Liver (tissue), 8 donors: ENCODE measurements at regions not wholly inside any gene's neighbourhood (a gene's known extent, or its start where the extent isn't known, plus 50 kb on each side); places are given as distances from the start of the nearest gene placed in this dataset.

Experiments used
- DNase-seq: peaks from one replicate; pipeline ENCODE4 v3.0.0-alpha.2; 2017; ENCODE audit warnings: low spot score
- H3K27ac ChIP-seq, 2 donors: one replicate each; pipeline ENCODE4 v1.7.0; 2013; ENCODE audit warnings: inconsistent platforms in 2 of 2, low read length in 2 of 2, control low read depth in 1 of 2, low read depth in 1 of 2, mild to moderate bottlenecking in 1 of 2
- H3K27me3 ChIP-seq, 4 donors: one replicate each; pipeline versions ENCODE4 v1.6.1 to v1.7.0; 2013; ENCODE audit warnings: low read length in 3 of 4, inconsistent platforms in 1 of 4, mild to moderate bottlenecking in 1 of 4, moderate library complexity in 1 of 4; ENCODE audit not compliant: control insufficient read depth in 4 of 4, insufficient read depth in 4 of 4
- H3K36me3 ChIP-seq, 4 donors: one replicate each; pipeline versions ENCODE4 v1.6.1 to v1.7.0; 2013; ENCODE audit warnings: low read length in 3 of 4, mild to moderate bottlenecking in 3 of 4, low read depth in 1 of 4, moderate library complexity in 1 of 4; ENCODE audit not compliant: control insufficient read depth in 4 of 4, insufficient read depth in 3 of 4
- H3K4me1 ChIP-seq, 4 donors: one replicate each; pipeline versions ENCODE4 v1.6.1 to v1.7.0; 2013; ENCODE audit warnings: low read length in 3 of 4, mild to moderate bottlenecking in 3 of 4, moderate library complexity in 1 of 4; ENCODE audit not compliant: control insufficient read depth in 4 of 4, insufficient read depth in 4 of 4
- H3K4me3 ChIP-seq, 3 donors: one replicate each; pipeline versions ENCODE4 v1.6.1 to v1.7.0; 2013; ENCODE audit warnings: low read length in 3 of 3, control low read depth in 1 of 3, low read depth in 1 of 3, mild to moderate bottlenecking in 1 of 3
- H3K9ac ChIP-seq, 2 donors: one replicate each; pipeline ENCODE4 v1.7.0; 2013; ENCODE audit warnings: low read length in 2 of 2, mild to moderate bottlenecking in 2 of 2, moderate library complexity in 2 of 2, control low read depth in 1 of 2, low read depth in 1 of 2
- H3K9me3 ChIP-seq, 4 donors: one replicate each; pipeline versions ENCODE4 v1.6.1 to v1.7.0; 2013; ENCODE audit warnings: low read length in 3 of 4; ENCODE audit not compliant: control insufficient read depth in 4 of 4
- EGR1 ChIP-seq, 2 donors: IDR thresholded peaks; 2 replicates each; pipeline ENCODE4 v1.6.1; 2016 to 2018; ENCODE audit warnings: antibody characterized with exemption in 2 of 2, low read depth in 2 of 2
- FOXA2 ChIP-seq: IDR thresholded peaks from 2 replicates; pipeline ENCODE4 v1.6.1; 2016; ENCODE audit warnings: antibody characterized with exemption
- GABPA ChIP-seq, 2 donors: IDR thresholded peaks in 1 of 2; conservative IDR thresholded peaks in 1 of 2; 2 replicates each; pipeline ENCODE4 v1.6.1; 2016; ENCODE audit warnings: antibody characterized with exemption in 2 of 2, mild to moderate bottlenecking in 1 of 2, moderate library complexity in 1 of 2
- HNF4A ChIP-seq, 2 donors: conservative IDR thresholded peaks; 2 replicates each; pipeline ENCODE4 v1.6.1; 2016; ENCODE audit warnings: antibody characterized with exemption in 2 of 2, mild to moderate bottlenecking in 2 of 2
- HNF4G ChIP-seq: IDR thresholded peaks from 2 replicates; pipeline ENCODE4 v1.6.1; 2016; ENCODE audit warnings: antibody characterized with exemption
- JUND ChIP-seq, 2 donors: IDR thresholded peaks; 2 replicates each; pipeline ENCODE4 v1.6.1; 2016; ENCODE audit warnings: antibody characterized with exemption in 2 of 2
- MAX ChIP-seq: IDR thresholded peaks from 2 replicates; pipeline ENCODE4 v1.6.1; 2016; ENCODE audit warnings: antibody characterized with exemption
- NR2F2 ChIP-seq: IDR thresholded peaks from 2 replicates; pipeline ENCODE4 v1.6.1; 2016; ENCODE audit warnings: antibody characterized with exemption
- RAD21 ChIP-seq, 2 donors: IDR thresholded peaks; 2 replicates each; pipeline ENCODE4 v1.6.1; 2016; ENCODE audit warnings: antibody characterized with exemption in 2 of 2, mild to moderate bottlenecking in 2 of 2
- RXRA ChIP-seq, 2 donors: IDR thresholded peaks; 2 replicates each; pipeline ENCODE4 v1.6.1; 2017 to 2018; ENCODE audit warnings: antibody characterized with exemption in 2 of 2, mild to moderate bottlenecking in 1 of 2
- SP1 ChIP-seq: IDR thresholded peaks from 2 replicates; pipeline ENCODE4 v1.6.1; 2018; ENCODE audit warnings: antibody characterized with exemption, mild to moderate bottlenecking
- TAF1 ChIP-seq: conservative IDR thresholded peaks from 2 replicates; pipeline ENCODE4 v1.6.1; 2016; ENCODE audit warnings: antibody characterized with exemption, mild to moderate bottlenecking
- YY1 ChIP-seq: IDR thresholded peaks from 2 replicates; pipeline ENCODE4 v1.6.1; 2016; ENCODE audit warnings: antibody characterized with exemption, mild to moderate bottlenecking
- ZBTB33 ChIP-seq: IDR thresholded peaks from 2 replicates; pipeline ENCODE4 v1.6.1; 2016; ENCODE audit warnings: antibody characterized with exemption
- WGBS: extraction: QIAGEN DNeasy Blood & Tissue Kit; methylation state at CpG from one replicate; pipeline ENCODE4 v1.1.7; 2013; 5-methylcytosine and 5-hydroxymethylcytosine counted together
- TF ChIP-seq, protein P1 (sequence below): fragments of 150-350 bp; IDR thresholded peaks from 2 replicates; pipeline ENCODE4 v1.5.1; 2017; ENCODE audit warnings: improper control_type of control experiment, low read depth, low read length; ENCODE audit not compliant: missing input control
- TF ChIP-seq, protein P2 (sequence below): IDR thresholded peaks from 2 replicates; pipeline ENCODE4 v1.6.1; 2016; ENCODE audit warnings: antibody characterized with exemption, mild to moderate bottlenecking
- donor health status: healthy.
- donor health status: healthy.
- donor health status: healthy.
- donor health status: healthy.
- donor health status: healthy.

GRCh38 chr3:30076899-30077298 is 529.5 kb upstream of the TGFBR2 start:
- Histone ChIP-seq H3K9me3 (peaks cover 0 to 4% (median 0%) of the 10 kb centered on the region in 4 donors), H3K27ac (no peak overlapping the region), H3K9ac (no peak overlapping the region), H3K4me1 (no peaks in the 10 kb centered on the region), H3K36me3 (no peaks in the 10 kb centered on the region), H3K27me3 (no peaks in the 10 kb centered on the region), H3K4me3 (no peak overlapping the region)
- TF ChIP-seq MAX (no peak), FOXA2 (no peak), TAF1 (no peak), EGR1 (IDR thresholded peaks at IDR 0.05; ENCODE audit: low read depth in 2 of 2) (no peak), YY1 (no peak), RAD21 (IDR thresholded peaks at IDR 0.05) (no peak), RXRA (IDR thresholded peaks at IDR 0.05) (no peak), JUND (IDR thresholded peaks at IDR 0.05) (no peak), NR2F2 (no peak), HNF4A (conservative IDR thresholded peaks at IDR 0.05) (no peak), SP1 (no peak), HNF4G (no peak)
- TF ChIP-seq, protein P1, sequence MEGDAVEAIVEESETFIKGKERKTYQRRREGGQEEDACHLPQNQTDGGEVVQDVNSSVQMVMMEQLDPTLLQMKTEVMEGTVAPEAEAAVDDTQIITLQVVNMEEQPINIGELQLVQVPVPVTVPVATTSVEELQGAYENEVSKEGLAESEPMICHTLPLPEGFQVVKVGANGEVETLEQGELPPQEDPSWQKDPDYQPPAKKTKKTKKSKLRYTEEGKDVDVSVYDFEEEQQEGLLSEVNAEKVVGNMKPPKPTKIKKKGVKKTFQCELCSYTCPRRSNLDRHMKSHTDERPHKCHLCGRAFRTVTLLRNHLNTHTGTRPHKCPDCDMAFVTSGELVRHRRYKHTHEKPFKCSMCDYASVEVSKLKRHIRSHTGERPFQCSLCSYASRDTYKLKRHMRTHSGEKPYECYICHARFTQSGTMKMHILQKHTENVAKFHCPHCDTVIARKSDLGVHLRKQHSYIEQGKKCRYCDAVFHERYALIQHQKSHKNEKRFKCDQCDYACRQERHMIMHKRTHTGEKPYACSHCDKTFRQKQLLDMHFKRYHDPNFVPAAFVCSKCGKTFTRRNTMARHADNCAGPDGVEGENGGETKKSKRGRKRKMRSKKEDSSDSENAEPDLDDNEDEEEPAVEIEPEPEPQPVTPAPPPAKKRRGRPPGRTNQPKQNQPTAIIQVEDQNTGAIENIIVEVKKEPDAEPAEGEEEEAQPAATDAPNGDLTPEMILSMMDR, result no peak
- TF ChIP-seq, protein P2, sequence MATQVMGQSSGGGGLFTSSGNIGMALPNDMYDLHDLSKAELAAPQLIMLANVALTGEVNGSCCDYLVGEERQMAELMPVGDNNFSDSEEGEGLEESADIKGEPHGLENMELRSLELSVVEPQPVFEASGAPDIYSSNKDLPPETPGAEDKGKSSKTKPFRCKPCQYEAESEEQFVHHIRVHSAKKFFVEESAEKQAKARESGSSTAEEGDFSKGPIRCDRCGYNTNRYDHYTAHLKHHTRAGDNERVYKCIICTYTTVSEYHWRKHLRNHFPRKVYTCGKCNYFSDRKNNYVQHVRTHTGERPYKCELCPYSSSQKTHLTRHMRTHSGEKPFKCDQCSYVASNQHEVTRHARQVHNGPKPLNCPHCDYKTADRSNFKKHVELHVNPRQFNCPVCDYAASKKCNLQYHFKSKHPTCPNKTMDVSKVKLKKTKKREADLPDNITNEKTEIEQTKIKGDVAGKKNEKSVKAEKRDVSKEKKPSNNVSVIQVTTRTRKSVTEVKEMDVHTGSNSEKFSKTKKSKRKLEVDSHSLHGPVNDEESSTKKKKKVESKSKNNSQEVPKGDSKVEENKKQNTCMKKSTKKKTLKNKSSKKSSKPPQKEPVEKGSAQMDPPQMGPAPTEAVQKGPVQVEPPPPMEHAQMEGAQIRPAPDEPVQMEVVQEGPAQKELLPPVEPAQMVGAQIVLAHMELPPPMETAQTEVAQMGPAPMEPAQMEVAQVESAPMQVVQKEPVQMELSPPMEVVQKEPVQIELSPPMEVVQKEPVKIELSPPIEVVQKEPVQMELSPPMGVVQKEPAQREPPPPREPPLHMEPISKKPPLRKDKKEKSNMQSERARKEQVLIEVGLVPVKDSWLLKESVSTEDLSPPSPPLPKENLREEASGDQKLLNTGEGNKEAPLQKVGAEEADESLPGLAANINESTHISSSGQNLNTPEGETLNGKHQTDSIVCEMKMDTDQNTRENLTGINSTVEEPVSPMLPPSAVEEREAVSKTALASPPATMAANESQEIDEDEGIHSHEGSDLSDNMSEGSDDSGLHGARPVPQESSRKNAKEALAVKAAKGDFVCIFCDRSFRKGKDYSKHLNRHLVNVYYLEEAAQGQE, result no peak
- DNase-seq, result no peak

GRCh38 chr3:30077746-30078145 is 528.7 kb upstream of the TGFBR2 start:
- 78% methylated on average over 2 of the region's 2 CpGs for WGBS
- H3K4me1 ChIP-seq, result no peaks in the 10 kb centered on the region
- peaks cover 0 to 4% (median 0%) of the 10 kb centered on the region in 4 donors for H3K9me3 ChIP-seq
- DNase-seq, result no peak
- TF ChIP-seq TAF1 (no peak), JUND (IDR thresholded peaks at IDR 0.05) (no peak), GABPA (IDR thresholded peaks at IDR 0.05 in 1 of 2, conservative IDR thresholded peaks at IDR 0.05 in 1 of 2) (no peak), FOXA2 (no peak), RAD21 (IDR thresholded peaks at IDR 0.05) (no peak), MAX (no peak), RXRA (IDR thresholded peaks at IDR 0.05) (no peak), HNF4G (no peak), ZBTB33 (no peak)
- no peak overlapping the region for H3K4me3 ChIP-seq
- no peak overlapping the region for H3K27ac ChIP-seq
- no peaks in the 10 kb centered on the region for H3K36me3 ChIP-seq
- H3K9ac ChIP-seq, result no peak overlapping the region
- H3K27me3 ChIP-seq, result no peaks in the 10 kb centered on the region
